ENCODE measurements at regions not wholly inside any gene's neighbourhood (a gene's known extent, or its start where the extent isn't known, plus 50 kb on each side); places are given as distances from the start of the nearest gene placed in this dataset.
A peak's percentile ranks its signal among the peaks of the same experiment; 100 is the strongest.

DNA sequence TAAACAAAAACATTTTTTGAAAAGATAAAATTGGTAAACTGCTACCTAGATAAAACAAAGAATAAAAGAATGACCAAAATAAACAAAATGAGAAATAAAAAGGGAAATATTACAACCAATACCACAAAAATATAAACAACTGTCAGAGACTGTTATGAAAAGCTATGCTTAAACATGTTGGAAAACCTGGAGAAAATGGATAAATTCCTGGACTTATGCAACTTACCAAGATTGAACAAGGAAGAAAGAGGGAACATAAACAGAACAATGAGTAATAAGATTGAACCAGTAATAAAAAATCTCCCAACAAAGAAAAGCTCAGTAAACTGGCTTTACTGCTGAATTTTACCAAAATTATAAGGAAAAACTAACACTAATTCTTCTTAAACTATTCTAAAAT is 518.7 kb downstream of the GRXCR1 start:
- H3K4me3 ChIP-seq (ENCODE audit: control insufficient read depth, low read depth, low read length): no peak overlapping the region
- DNase-seq (ENCODE audit: low read depth): peak; percentile 47
- TF ChIP-seq CTCF (conservative IDR thresholded peaks at IDR 0.05; ENCODE audit: control insufficient read depth, insufficient read depth, low read depth, low read length): no peak

- DNase-seq (ENCODE audit: low read depth): peak; percentile 19
These were observed 530.8 kb downstream of the GRXCR1 start for GRCh38 chr4:43423276-43423675.

DNA sequence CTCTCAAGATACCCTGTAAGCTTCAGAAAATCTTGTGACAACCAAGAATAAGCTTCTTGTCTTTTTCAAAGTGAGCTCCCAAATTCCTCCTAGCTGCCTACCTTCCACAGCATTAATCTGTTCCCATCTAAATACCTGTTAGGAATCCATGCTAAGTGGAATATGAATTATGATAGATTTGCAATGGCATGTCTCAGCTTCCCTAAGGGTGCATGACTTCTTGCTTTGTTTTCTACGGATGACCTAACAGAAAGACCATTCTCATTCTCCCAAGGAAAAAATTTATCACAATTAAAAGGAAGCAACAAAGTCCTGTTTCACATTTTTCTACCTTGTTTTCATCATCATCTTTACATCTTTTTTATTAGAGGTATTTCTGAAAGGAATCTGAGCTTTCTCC is 532.7 kb downstream of the GRXCR1 start:
- H3K4me3 ChIP-seq (ENCODE audit: control insufficient read depth, low read depth, low read length): no peak overlapping the region
- no peak for DNase-seq (ENCODE audit: low read depth)
- TF ChIP-seq CTCF (conservative IDR thresholded peaks at IDR 0.05; ENCODE audit: control insufficient read depth, insufficient read depth, low read depth, low read length): no peak

More at GRCh38 chr4:43423276-43423675, 530.8 kb downstream of the GRXCR1 start:
- TF ChIP-seq CTCF (conservative IDR thresholded peaks at IDR 0.05; ENCODE audit: control insufficient read depth, insufficient read depth, low read depth, low read length): no peak
- H3K4me3 ChIP-seq (ENCODE audit: control insufficient read depth, low read depth, low read length): no peak overlapping the region

GRCh38 chr4:43435291-43435690 is 542.8 kb downstream of the GRXCR1 start:
- H3K4me3 ChIP-seq (ENCODE audit: control insufficient read depth, low read depth, low read length): no peak overlapping the region
- no peak for DNase-seq (ENCODE audit: low read depth)
- no peak for TF ChIP-seq CTCF (conservative IDR thresholded peaks at IDR 0.05; ENCODE audit: control insufficient read depth, insufficient read depth, low read depth, low read length)

GRCh38 chr4:43452948-43453347 is 560.4 kb downstream of the GRXCR1 start:
- DNase-seq (ENCODE audit: low read depth): no peak
- no peak overlapping the region for H3K4me3 ChIP-seq (ENCODE audit: control insufficient read depth, low read depth, low read length)
- no peak for TF ChIP-seq CTCF (conservative IDR thresholded peaks at IDR 0.05; ENCODE audit: control insufficient read depth, insufficient read depth, low read depth, low read length)

- DNase-seq (ENCODE audit: low read depth): peak; percentile 78
- no peak overlapping the region for H3K4me3 ChIP-seq (ENCODE audit: control insufficient read depth, low read depth, low read length)
- no peak for TF ChIP-seq CTCF (conservative IDR thresholded peaks at IDR 0.05; ENCODE audit: control insufficient read depth, insufficient read depth, low read depth, low read length)
These were observed 563.9 kb downstream of the GRXCR1 start for GRCh38 chr4:43456383-43456782.

DNA sequence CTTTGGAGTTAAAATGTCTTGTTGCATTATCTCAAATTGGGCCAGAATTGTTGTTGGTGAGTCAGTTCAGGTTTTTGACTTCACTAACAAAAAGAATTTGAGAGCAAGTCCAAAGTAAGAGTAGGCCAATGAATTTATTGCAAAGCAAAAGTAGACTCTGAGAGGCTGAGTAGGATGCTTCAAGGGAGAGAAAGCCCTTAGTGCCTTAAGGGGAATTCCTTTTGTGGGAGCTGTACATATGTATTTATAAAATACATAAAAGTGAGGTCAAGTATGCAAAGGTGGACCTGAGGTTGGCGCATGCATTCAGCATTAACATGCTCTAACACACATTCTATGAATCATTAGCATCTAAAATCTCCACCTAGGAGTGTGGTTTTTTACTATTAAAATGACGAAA is 565.4 kb downstream of the GRXCR1 start:
- DNase-seq (ENCODE audit: low read depth): no peak
- H3K4me3 ChIP-seq (ENCODE audit: control insufficient read depth, low read depth, low read length): no peak overlapping the region
- no peak for TF ChIP-seq CTCF (conservative IDR thresholded peaks at IDR 0.05; ENCODE audit: control insufficient read depth, insufficient read depth, low read depth, low read length)
